ENCODE measurements at regions not wholly inside any gene's neighbourhood (a gene's known extent, or its start where the extent isn't known, plus 50 kb on each side); places are given as distances from the start of the nearest gene placed in this dataset.

GRCh38 chr20:23179766-23180403 is 93.8 kb upstream of the CD93 start:
- DNase-seq, result no peak
- Histone ChIP-seq H3K27me3 (no peaks in the 10 kb centered on the region), H3K9me3 (no peaks in the 10 kb centered on the region), H3K4me1 (peaks cover 5% of the 10 kb centered on the region), H3K27ac (peak overlapping the region in 1 of 2 donors; percentile 54), H3K4me3 (no peak overlapping the region), H3K36me3 (ENCODE audit: low read depth, missing control alignments) (no peaks in the 10 kb centered on the region)
- intact Hi-C loops (cut with DNase I; ENCODE audit: low total_unique reads), result no loop called here
- TF ChIP-seq POLR2A (IDR thresholded peaks at IDR 0.05) (no peak), CTCF (IDR thresholded peaks at IDR 0.05) (no peak)
- 75 to 76% methylated on average over 1 of the region's 1 CpG for WGBS, 2 donors

- Histone ChIP-seq H3K27ac (no peak overlapping the region), H3K4me3 (no peak overlapping the region), H3K9me3 (no peaks in the 10 kb centered on the region), H3K4me1 (peaks cover 5% of the 10 kb centered on the region), H3K27me3 (no peaks in the 10 kb centered on the region), H3K36me3 (ENCODE audit: low read depth, missing control alignments) (no peaks in the 10 kb centered on the region)
- intact Hi-C loops (cut with DNase I; ENCODE audit: low total_unique reads), result no loop called here
- 15 to 31% methylated on average over 3 of the region's 3 CpGs for WGBS, 2 donors
- no peak for TF ChIP-seq CTCF (IDR thresholded peaks at IDR 0.05)
- no peak for TF ChIP-seq POLR2A (IDR thresholded peaks at IDR 0.05)
- no peak for DNase-seq
Measured at GRCh38 chr20:23178806-23179205, 92.7 kb upstream of the CD93 start.

GRCh38 chr20:23174821-23175220 is 88.7 kb upstream of the CD93 start:
- H3K9me3 ChIP-seq, result no peaks in the 10 kb centered on the region
- no peaks in the 10 kb centered on the region for H3K27me3 ChIP-seq
- H3K4me1 ChIP-seq, result peaks cover 2% of the 10 kb centered on the region
- no peak overlapping the region for H3K4me3 ChIP-seq
- TF ChIP-seq CTCF (IDR thresholded peaks at IDR 0.05) (no peak), POLR2A (IDR thresholded peaks at IDR 0.05) (no peak)
- intact Hi-C loops (cut with DNase I; ENCODE audit: low total_unique reads), result no loop called here
- H3K27ac ChIP-seq, result no peak overlapping the region
- DNase-seq, result no peak
- 97 to 99% methylated on average over 3 of the region's 3 CpGs for WGBS, 2 donors
- H3K36me3 ChIP-seq (ENCODE audit: low read depth, missing control alignments), result no peaks in the 10 kb centered on the region

GRCh38 chr20:23167431-23167830 is 81.3 kb upstream of the CD93 start:
- TF ChIP-seq POLR2A (IDR thresholded peaks at IDR 0.05) (no peak), CTCF (IDR thresholded peaks at IDR 0.05) (no peak)
- no peak overlapping the region for H3K4me3 ChIP-seq
- no peaks in the 10 kb centered on the region for H3K9me3 ChIP-seq
- peaks cover 14% of the 10 kb centered on the region for H3K4me1 ChIP-seq
- WGBS, 2 donors, result 86 to 90% methylated on average over 4 of the region's 4 CpGs
- intact Hi-C loops (cut with DNase I; ENCODE audit: low total_unique reads), result no loop called here
- DNase-seq, result no peak
- H3K27me3 ChIP-seq, result no peaks in the 10 kb centered on the region
- no peaks in the 10 kb centered on the region for H3K36me3 ChIP-seq (ENCODE audit: low read depth, missing control alignments)
- H3K27ac ChIP-seq, result no peak overlapping the region

GRCh38 chr20:23166563-23166962 is 80.4 kb upstream of the CD93 start:
- 89 to 97% methylated on average over 7 of the region's 7 CpGs for WGBS, 2 donors
- DNase-seq, result no peak

More at GRCh38 chr20:23166563-23166962, 80.4 kb upstream of the CD93 start:
- Histone ChIP-seq H3K4me1 (peaks cover 21% of the 10 kb centered on the region), H3K27ac (no peak overlapping the region), H3K9me3 (no peaks in the 10 kb centered on the region), H3K27me3 (no peaks in the 10 kb centered on the region), H3K4me3 (no peak overlapping the region), H3K36me3 (ENCODE audit: low read depth, missing control alignments) (no peaks in the 10 kb centered on the region)
- TF ChIP-seq CTCF (IDR thresholded peaks at IDR 0.05) (no peak), POLR2A (IDR thresholded peaks at IDR 0.05) (no peak)
- intact Hi-C loops (cut with DNase I; ENCODE audit: low total_unique reads), result no loop called here

All from testis (tissue), 2 donors.